ENCODE measurements at regions not wholly inside any gene's neighbourhood (a gene's known extent, or its start where the extent isn't known, plus 50 kb on each side); places are given as distances from the start of the nearest gene placed in this dataset.

GRCh38 chr16:85188822-85189672 lies 76.8 kb upstream of the CIBAR2 start:
- DNase-seq: no peak

DNA sequence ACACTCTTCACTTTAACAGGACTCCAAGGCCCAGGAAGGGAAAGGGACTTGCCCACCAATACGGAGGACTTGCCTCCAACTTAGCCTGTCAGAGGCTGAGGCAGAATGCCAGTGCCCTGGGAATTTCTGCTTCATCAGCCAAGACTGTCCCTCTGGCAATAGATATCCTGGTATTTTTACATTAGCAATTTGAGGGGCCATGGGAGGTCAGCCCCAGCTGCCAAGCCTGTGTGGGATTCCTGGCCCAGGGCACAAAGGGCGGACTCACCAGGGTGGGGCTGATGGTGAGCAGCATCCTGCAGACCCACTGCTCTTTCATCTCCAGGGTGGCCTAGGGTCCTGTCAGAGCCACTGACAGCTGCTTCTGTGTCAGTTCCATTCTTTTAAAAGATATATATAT lies 78.3 kb upstream of the CIBAR2 start:
- DNase-seq: no peak

- no peak for DNase-seq
Observed at GRCh38 chr16:85191341-85191965, 79.2 kb upstream of the CIBAR2 start.

DNA sequence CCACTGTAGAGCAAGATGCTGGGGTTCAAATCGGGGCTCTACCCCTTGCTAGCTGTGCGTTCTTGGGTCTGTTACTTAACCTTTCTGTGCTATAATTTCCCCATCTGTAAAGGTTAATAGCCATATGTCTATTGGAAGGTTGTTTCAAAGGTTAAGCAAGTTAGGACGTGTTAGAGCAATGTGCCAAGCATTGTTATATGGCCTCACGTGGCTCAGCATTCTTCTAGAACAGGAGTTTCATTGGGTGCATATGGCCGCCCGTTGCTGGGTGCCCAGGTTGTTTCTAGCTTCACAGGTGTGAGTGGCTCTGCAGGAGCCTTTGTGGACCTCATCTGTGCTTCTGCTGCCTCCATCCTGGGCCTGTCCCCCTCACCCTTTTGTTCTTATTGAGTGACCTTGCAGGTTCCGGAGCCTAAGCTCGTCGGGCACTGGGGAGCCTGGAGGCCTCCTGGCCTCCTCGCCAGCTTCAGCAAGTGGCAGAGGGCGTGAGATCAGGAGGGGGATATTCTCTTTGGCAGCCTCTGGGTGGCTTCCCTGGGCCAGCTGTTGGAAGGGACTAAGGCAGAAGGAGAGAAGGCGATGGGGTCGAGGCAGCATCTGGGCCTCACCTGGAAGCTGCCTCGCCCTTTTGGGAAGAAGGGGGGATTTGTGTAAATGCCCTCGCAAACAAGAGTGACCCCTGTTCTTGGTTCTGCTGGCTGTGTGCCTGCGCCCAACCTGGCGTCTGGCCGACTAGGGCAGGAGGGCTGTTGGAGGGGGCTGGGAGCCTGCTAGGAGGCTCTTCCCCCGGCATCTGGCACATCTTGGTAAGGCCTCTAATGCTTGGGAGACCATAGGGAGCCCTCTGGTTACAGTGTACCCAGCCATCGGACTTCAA lies 80.2 kb upstream of the CIBAR2 start:
- no peak for DNase-seq

GRCh38 chr16:85193115-85193493 lies 80.8 kb upstream of the CIBAR2 start:
- DNase-seq: no peak

DNA sequence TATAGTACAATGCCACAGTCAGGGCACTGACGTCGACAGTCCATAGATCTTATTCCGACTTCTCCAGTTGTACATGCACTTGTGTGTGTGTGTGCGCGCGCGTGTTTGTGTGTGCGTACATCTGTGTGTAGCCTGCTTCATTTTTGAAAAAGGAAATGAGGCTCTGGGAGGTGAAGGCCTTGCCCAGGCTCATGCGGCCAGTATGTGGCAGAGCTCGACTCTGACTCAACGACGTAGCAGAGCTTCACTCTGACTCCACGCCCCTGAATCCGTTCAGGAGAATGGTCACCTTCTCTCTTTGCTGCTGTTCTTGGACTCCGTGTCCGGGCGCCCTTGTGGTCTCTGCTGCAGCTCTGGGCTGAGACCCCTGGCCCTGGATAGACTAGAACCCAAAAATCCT lies 81.6 kb upstream of the CIBAR2 start:
- DNase-seq: no peak

DNA sequence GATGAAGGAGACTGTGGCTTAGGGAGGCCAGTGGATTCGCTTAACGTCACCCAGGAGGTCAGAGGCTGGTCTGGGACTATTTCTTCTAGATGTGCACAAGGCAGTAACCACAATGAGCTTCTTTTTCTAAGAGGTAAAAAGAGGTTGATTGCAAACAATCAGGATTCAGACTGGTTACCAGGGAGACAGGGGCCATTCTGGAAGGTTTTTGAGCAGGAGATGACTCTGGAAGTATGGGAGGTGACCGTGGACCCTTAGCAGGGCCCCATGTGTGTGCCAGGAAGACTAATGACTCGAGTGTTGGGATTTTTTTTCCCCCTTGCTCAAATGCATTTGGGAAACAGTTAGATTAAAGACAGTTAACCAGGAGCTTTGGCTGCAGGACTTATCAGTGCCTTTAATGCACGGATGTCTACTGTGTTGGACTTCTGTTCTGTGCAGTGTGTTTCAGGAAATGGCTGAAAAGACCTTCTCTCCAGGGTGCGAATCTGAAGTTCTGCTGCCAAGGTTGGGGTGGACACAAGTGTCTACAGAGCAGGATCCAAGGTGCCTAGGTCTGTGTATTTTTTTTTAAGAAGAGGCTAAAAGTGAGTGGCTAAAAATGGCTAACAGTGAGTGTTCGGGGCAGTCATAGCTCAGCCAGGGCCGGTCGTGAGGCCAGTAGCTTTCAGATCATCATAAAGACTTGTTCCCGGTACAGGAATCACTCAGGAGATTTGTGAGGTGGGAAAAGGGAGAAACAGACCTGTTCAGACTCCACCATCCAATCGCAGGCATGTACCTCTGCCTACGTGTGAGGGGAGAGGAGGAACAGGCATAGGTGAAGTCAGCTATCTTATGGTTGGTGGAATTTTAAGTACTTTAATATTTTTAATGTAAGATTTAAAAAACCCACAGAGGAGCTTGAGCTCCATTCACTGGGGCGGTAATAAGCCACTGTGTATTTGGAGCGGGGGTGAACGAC lies 82.3 kb upstream of the CIBAR2 start:
- no peak for DNase-seq

GRCh38 chr16:85195271-85195647 lies 83.0 kb upstream of the CIBAR2 start:
- no peak for DNase-seq

GRCh38 chr16:85195900-85196772 lies 83.9 kb upstream of the CIBAR2 start:
- no peak for DNase-seq

DNA sequence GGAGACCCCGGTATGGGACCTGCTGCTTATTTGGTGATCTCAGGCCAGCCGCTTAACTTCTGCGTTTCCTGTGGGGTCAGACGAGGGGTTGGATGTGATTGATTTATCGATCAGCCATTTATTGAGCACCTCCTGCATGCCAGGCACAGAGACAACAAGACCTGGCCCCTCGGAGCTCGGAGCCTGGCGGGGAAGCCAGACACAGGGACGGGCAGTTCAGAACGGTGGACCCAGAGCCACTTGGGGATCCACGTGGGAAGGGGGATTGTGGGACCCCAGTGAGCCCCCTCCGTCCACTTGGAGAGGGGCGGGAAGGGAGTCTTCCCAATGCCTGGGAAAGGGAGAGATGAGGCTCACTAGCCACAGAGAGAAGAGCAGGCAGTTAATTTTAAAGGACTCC lies 84.7 kb upstream of the CIBAR2 start:
- DNase-seq: no peak

GRCh38 chr16:85197611-85198566 lies 85.6 kb upstream of the CIBAR2 start:
- DNase-seq: no peak

- DNase-seq: no peak
Observed at GRCh38 chr16:85199069-85199725, 86.9 kb upstream of the CIBAR2 start.

- DNase-seq: no peak
Observed at GRCh38 chr16:85199880-85200279, 87.6 kb upstream of the CIBAR2 start.

- no peak for DNase-seq
Observed at GRCh38 chr16:85200471-85201278, 88.4 kb upstream of the CIBAR2 start.

DNA sequence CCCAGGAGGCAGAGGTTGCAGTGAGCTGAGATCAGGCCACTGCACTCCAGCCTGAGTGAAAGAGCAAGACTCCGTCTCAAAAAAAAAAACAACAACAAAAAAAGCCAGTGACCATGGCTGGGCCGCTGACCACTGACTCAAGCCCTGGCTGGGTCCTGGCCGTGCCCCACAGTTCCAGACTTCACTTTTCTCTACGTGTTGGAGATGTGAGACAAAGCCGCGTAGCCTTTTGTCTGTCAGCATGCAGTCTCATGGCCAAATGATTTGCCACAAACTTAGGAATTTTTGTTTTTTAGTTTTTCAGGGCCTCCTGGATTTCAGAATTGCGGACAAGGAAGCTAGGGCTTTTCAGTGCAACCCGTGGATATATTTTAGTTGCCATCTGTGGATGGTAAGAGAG lies 89.3 kb upstream of the CIBAR2 start:
- DNase-seq: no peak

- no peak for DNase-seq
Observed at GRCh38 chr16:85202051-85202601, 89.9 kb upstream of the CIBAR2 start.

- DNase-seq: no peak
Observed at GRCh38 chr16:85202631-85203461, 90.6 kb upstream of the CIBAR2 start.

- DNase-seq: no peak
Observed at GRCh38 chr16:85203462-85203813, 91.2 kb upstream of the CIBAR2 start.

All from CD4-positive, alpha-beta T cell treated with Interleukin-6 for 4 hours (primary cell).